ENCODE measurements at regions not wholly inside any gene's neighbourhood (a gene's known extent, or its start where the extent isn't known, plus 50 kb on each side); places are given as distances from the start of the nearest gene placed in this dataset.

- TF ChIP-seq, protein P1, sequence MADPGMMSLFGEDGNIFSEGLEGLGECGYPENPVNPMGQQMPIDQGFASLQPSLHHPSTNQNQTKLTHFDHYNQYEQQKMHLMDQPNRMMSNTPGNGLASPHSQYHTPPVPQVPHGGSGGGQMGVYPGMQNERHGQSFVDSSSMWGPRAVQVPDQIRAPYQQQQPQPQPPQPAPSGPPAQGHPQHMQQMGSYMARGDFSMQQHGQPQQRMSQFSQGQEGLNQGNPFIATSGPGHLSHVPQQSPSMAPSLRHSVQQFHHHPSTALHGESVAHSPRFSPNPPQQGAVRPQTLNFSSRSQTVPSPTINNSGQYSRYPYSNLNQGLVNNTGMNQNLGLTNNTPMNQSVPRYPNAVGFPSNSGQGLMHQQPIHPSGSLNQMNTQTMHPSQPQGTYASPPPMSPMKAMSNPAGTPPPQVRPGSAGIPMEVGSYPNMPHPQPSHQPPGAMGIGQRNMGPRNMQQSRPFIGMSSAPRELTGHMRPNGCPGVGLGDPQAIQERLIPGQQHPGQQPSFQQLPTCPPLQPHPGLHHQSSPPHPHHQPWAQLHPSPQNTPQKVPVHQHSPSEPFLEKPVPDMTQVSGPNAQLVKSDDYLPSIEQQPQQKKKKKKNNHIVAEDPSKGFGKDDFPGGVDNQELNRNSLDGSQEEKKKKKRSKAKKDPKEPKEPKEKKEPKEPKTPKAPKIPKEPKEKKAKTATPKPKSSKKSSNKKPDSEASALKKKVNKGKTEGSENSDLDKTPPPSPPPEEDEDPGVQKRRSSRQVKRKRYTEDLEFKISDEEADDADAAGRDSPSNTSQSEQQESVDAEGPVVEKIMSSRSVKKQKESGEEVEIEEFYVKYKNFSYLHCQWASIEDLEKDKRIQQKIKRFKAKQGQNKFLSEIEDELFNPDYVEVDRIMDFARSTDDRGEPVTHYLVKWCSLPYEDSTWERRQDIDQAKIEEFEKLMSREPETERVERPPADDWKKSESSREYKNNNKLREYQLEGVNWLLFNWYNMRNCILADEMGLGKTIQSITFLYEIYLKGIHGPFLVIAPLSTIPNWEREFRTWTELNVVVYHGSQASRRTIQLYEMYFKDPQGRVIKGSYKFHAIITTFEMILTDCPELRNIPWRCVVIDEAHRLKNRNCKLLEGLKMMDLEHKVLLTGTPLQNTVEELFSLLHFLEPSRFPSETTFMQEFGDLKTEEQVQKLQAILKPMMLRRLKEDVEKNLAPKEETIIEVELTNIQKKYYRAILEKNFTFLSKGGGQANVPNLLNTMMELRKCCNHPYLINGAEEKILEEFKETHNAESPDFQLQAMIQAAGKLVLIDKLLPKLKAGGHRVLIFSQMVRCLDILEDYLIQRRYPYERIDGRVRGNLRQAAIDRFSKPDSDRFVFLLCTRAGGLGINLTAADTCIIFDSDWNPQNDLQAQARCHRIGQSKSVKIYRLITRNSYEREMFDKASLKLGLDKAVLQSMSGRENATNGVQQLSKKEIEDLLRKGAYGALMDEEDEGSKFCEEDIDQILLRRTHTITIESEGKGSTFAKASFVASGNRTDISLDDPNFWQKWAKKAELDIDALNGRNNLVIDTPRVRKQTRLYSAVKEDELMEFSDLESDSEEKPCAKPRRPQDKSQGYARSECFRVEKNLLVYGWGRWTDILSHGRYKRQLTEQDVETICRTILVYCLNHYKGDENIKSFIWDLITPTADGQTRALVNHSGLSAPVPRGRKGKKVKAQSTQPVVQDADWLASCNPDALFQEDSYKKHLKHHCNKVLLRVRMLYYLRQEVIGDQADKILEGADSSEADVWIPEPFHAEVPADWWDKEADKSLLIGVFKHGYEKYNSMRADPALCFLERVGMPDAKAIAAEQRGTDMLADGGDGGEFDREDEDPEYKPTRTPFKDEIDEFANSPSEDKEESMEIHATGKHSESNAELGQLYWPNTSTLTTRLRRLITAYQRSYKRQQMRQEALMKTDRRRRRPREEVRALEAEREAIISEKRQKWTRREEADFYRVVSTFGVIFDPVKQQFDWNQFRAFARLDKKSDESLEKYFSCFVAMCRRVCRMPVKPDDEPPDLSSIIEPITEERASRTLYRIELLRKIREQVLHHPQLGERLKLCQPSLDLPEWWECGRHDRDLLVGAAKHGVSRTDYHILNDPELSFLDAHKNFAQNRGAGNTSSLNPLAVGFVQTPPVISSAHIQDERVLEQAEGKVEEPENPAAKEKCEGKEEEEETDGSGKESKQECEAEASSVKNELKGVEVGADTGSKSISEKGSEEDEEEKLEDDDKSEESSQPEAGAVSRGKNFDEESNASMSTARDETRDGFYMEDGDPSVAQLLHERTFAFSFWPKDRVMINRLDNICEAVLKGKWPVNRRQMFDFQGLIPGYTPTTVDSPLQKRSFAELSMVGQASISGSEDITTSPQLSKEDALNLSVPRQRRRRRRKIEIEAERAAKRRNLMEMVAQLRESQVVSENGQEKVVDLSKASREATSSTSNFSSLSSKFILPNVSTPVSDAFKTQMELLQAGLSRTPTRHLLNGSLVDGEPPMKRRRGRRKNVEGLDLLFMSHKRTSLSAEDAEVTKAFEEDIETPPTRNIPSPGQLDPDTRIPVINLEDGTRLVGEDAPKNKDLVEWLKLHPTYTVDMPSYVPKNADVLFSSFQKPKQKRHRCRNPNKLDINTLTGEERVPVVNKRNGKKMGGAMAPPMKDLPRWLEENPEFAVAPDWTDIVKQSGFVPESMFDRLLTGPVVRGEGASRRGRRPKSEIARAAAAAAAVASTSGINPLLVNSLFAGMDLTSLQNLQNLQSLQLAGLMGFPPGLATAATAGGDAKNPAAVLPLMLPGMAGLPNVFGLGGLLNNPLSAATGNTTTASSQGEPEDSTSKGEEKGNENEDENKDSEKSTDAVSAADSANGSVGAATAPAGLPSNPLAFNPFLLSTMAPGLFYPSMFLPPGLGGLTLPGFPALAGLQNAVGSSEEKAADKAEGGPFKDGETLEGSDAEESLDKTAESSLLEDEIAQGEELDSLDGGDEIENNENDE (IDR thresholded peaks at IDR 0.05; ENCODE audit: insufficient replicate concordance, low read length) = no peak
- TF ChIP-seq EGR1 (IDR thresholded peaks at IDR 0.05; ENCODE audit: borderline replicate concordance, low read depth, low read length) = no peak
- no peak for TF ChIP-seq MAFK (IDR thresholded peaks at IDR 0.05; ENCODE audit: low read depth, low read length)
- TF ChIP-seq JUND (IDR thresholded peaks at IDR 0.05; ENCODE audit: low read length) = no peak
- no peak for TF ChIP-seq CTCF (IDR thresholded peaks at IDR 0.05; ENCODE audit: control extremely low read depth in 1 of 3, insufficient read depth in 1 of 3, low read depth in 1 of 3, low read length in 3 of 3)
- TF ChIP-seq BCL11A (IDR thresholded peaks at IDR 0.05; ENCODE audit: low read depth in 2 of 2, low read length in 2 of 2) = no peak
- TF ChIP-seq JUN (IDR thresholded peaks at IDR 0.05; ENCODE audit: low read depth, low read length) = no peak
These were observed 119.5 kb upstream of the LRIG1 start (continued) for GRCh38 chr3:66620296-66620695.

Measured in H1 (cell line).